ENCODE measurements at regions not wholly inside any gene's neighbourhood (a gene's known extent, or its start where the extent isn't known, plus 50 kb on each side); places are given as distances from the start of the nearest gene placed in this dataset.

GRCh38 chr15:95957861-95958260 lies 372.6 kb upstream of the NR2F2 start:
- no peak for DNase-seq

- no peak for DNase-seq
Observed at GRCh38 chr15:95958382-95958781, 372.1 kb upstream of the NR2F2 start.

DNA sequence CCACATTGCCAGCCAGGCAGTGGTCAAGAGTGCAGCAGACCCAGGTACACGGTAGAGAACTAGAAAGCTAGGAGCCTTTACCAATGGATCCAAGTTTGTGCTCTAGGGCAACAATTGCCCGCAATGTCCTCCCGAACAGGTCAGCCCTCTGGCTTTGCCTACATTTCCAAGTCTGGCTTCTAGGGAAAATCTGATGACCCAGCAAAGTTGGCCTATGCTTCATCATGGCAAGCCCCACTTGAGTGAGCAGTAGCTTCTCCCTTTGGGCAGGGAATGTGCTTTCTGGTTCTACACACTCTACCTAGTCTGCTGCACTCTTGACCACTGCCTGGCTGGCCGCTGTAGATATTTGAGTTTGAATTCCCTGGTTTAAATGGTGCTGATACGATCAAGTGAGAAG lies 361.6 kb upstream of the NR2F2 start:
- DNase-seq, result no peak

DNA sequence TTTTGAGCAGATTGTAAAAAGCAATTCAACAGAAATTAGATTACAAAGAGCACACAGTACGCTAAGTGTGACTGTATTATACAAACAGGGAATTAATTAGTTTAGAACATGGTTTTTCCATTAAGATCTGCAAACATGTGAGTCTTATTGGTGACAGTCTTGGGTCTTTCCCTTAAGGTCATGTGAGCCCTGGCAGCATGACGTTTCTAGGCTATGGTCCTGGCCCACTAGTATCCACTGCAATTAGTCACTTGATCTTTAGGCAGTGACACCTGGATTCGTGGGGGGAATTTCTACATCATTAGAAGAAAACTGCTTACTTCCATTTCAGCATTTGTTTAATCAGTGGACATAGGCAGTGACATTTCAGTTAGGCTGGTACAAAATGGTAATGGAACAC lies 360.2 kb upstream of the NR2F2 start:
- no peak for DNase-seq

DNA sequence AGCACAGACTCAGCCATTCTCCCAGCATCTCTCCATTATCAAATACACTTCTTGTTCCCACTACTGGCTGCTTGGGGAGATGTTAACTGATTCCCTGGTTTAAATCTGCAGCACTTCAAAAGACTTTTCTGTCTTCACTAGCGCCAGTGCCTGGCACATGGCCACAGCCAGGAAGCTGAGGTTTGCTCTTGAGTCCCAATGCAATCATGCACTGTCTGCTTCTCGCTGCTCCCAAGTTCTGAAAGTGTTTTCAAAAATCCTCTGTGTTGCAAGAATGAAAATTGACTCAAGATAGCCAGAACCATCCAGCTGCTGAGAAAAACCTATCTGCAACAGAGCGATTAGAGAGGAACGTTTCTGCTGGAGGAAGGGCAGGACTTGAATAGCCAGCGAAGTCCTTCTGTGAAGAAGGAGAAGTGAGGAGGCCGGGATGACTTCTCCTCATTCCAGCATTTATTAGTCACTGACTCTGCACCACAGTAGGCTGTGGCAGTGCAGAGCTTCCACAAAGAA lies 358.4 kb upstream of the NR2F2 start:
- no peak for DNase-seq

DNA sequence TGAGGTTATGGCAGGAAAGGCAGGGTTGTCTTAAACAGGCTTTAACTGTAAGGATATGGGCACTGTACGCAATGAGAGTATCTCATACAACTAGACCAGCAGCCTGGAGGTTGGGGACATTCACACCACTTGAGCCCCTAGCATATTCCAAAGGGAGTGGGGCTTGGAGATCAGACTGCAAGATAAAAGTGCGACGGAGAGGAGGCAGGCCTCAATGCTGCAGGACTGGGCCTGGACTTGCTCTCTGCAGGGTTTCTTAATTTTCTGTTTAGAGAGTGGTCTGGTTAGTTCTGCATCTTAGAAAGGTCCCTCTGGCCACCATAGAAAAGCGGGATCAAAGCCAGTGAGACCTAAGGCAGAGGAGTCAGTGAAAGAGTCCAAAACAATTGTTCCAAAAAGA lies 357.7 kb upstream of the NR2F2 start:
- DNase-seq, result no peak

DNA sequence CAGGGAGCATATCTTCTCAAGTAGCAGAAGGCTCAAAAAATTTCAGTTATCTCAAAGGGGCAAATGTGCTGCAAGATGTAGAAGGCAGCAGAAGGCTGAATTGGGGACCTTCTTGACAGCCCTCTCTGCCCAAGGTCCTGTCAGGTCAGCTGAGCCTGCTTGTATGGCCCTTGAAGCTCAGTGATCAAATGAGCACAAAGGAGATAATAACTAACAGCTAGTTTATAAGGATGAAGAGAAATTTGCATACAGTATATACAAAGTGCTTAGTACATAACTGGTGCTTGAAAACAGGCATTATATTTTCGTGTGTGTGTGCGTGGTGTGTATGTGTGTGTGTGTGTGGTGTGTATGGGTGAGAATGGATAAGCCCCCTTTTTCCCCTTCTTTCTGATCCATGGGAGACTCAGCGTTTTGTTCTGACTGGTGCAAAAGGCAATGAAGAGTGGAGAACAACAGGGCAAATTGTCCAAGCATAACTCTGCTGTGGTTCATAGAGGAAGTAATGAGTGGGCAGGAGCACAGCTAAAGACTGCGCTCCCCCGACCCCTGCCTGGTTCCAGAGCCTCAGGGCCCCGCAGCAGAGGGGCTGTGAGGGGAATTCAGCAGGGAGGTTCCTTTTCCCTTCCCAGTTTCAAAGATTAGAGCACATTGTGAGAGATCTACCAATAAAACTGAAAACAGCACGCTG lies 356.8 kb upstream of the NR2F2 start:
- no peak for DNase-seq

- DNase-seq, result no peak
Observed at GRCh38 chr15:95975212-95975611, 355.3 kb upstream of the NR2F2 start.

- DNase-seq, result no peak
Observed at GRCh38 chr15:95979286-95979685, 351.2 kb upstream of the NR2F2 start.

DNA sequence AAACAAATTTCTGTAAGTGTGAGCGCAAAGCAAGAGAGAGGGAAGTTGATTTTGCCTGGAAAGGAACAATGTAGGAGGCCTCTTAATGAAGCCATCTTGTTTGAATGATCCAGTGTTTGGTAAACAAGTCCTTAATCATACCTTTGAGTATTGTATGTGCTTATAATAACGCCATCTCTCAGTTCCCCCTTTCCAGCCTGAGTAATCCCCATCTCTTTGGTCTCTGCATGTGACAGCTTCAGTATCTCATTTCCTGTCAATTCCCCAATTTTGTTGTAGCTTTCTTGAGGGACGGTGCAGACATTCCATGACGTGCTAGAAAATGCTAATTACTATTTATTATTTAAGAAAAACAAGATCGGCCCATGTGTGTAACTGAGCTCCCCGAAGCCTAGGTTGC lies 349.3 kb upstream of the NR2F2 start:
- DNase-seq, result no peak

DNA sequence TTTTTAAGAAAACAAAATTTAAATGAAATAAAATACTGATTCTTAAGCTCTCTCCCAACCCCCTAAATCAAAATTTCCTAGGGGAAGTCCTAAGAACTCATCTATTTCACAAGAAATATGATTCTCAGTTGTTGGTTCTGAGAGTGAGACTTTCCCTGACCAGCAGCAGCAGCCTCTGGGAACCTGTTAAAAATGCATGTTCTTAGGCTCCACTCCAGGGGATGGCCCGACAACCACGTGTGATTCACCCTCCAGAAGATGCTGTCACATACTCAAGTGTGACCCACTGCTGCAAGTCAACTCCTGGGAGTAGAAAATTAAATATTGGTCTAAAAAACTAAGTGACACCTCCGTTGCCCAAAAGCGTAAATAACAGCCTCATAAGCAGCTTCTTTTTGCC lies 343.2 kb upstream of the NR2F2 start:
- no peak for DNase-seq

DNA sequence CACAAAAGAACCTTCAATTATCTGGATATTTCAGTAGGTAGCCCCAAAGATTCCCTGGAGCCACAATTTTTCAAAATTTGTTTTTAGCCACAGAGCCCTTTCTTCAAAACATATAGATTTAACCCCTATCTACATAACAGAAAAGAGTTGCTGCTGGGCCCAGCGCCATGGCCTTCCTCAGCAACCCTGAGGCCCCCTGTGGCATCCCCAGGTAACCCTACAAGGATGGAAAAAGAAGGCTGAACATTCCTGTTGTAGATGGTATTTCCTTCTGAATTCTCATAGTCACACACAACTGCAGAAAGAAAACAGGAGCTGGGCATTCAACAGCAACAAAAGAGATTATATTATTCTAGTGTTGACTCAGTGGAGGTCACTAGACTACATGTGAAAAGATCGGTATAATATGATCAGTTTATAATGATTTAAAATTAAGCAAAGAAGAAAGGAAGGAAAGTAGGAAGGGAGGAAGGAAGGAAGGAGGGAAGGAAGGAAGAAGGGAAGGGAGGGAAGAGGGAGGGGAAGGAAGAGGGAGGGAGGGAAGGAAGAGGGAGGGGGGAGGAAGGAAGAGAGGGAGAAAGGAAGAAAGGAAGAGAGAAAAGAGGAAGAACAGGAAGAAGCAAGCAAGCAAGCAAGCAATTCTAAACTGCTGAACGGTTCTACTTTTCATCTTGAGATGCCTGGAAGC lies 342.5 kb upstream of the NR2F2 start:
- no peak for DNase-seq

GRCh38 chr15:95988574-95988887 lies 342.0 kb upstream of the NR2F2 start:
- no peak for DNase-seq

DNA sequence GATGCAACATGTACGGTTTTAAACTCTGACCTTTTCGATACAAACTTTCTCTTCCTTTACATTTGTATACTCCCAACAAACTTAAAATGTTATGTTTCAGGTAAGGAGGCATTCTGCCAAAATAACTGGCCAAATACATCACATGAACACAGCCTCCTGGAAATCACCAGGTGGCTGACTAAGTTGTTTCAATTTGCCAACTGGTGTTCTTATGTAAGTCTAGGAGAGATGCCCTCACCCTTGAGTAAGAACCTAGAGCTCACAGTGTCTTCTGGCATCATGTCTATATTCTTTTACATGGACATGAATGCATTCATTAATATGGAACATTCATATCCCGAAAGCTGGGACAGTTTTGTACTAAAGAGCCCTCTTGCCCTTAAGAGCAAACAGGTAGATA lies 341.1 kb upstream of the NR2F2 start:
- no peak for DNase-seq

DNA sequence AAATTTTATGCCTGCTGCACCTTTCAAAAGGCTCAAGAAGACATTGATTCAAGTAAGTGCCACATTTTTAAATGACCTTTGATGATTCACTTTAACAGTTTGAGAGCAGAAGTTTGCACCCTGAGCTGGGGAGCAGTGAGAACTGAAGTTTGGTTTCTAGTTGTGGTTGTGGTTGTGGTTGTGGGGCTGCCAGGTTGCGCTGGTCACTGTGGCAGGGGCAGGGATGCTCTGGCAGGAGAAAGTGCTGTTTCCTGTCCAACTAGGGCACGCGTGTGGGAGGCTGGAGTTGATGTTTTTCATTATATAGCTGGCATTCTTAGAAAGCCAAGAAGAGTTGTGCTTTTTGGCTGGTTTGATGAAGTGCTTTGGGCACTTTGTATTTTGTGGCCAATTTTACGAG lies 339.7 kb upstream of the NR2F2 start:
- DNase-seq, result no peak

GRCh38 chr15:95994418-95994817 lies 336.1 kb upstream of the NR2F2 start:
- DNase-seq, result no peak

GRCh38 chr15:95995375-95996168 lies 334.9 kb upstream of the NR2F2 start:
- no peak for DNase-seq

GRCh38 chr15:95996494-95996893 lies 334.0 kb upstream of the NR2F2 start:
- no peak for DNase-seq

DNA sequence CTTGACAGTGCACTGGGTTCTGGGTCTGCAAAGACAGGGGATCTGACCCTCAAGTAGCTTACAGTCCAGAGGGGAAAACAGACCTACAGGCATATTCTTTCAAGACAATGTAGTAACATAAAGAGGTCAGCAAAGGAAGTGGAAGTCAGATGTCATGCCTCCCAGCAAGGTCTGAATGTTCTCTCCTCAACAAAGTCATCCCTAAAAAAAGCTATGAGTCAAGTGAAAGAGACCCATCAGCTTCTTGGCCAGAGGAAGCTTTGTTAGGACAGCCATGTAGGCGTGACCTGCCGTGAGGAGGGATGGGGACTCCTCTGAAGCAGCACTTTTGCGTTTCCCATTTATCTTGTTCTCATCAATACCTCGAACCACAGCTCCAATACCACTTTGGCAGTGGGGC lies 331.6 kb upstream of the NR2F2 start:
- no peak for DNase-seq

DNA sequence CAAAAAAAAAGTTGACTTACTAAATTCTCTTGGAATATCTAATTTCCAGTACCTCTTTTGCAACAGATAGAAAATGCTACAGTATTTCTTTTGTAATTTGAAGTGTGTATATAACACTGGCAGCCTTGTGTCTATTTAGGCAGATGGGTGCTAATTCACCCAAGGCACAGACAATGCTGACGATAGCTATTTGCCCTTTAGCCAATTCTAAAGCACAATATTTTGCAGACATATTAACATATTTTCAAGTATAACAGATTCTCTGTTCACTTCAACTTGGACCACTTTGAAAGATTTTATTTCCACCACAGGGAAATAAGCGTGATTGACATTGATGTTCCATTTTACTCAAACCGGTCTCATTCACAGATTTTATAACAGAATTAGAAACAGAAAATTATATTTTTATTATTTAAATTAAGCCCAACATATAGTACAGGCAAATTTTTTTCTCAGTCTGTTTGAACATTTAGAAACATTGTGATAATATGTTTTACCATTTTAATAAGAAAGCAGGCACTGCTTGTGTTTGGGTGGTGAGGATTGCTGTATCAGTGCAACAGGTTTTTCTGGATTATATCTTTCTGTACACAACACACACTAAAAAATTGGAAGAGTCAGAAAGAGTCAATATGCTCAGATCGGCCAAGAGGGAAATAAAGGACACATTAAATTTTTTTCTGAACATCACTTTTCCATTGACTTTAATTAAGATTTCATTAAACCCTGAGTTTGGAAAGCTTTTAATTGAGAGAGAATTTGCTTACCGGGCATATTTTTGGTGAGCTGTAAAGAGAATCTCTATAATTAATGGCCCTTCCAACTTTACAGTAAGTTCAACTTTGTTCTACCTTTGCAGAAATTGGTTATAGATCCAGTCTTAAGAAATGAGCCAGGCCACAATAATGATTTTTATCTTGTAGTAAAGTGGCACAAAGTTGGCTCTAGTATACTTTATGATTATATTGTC lies 327.3 kb upstream of the NR2F2 start:
- no peak for DNase-seq

- DNase-seq, result no peak
Observed at GRCh38 chr15:96005906-96006305, 324.6 kb upstream of the NR2F2 start.

DNA sequence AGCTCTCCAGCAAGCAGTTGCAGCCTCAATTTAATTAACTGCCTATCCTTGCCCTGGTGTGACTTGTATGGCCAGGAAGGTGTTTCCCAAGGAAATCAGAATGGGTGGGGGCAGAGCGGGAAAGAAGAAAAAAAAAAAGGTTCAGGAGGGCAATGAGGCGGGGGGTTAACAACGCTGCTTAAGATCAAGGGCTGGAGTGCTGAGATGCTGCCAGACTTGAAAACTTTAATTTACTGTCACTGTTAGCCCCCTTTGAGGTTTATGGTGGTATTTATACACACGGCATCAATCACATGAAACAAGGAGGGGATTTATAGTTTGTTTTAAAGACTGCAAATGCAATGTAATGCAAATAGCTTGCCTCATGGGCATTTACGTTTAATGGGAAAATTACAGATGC lies 319.4 kb upstream of the NR2F2 start:
- DNase-seq, result no peak

DNA sequence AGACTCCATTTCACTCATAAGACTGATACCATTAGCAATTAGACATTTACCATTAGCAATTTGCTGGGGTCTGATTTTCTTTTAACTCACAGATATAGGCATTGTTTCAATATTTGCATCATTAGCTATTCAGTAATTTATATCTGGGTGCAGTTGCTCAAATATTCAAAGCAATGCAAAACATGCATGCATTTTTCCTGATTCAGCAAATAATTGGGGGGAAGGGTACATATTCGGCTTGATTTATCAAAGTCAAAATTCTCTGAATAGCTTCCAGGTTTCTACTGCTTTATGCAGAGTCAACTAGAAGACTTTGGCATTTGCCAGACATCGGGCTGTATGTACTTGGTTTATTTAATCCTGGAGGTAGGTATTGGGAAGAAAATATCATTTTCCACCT lies 315.6 kb upstream of the NR2F2 start:
- DNase-seq, result no peak
